Stimulated activated CD4-positive, alpha-beta T cell treated with anti-CD3 and anti-CD28 coated beads, Interleukin-1b, Interleukin-23, amount 100 ng/mL, for 48 hours (primary cell): ENCODE measurements at regions not wholly inside any gene's neighbourhood (a gene's known extent, or its start where the extent isn't known, plus 50 kb on each side); places are given as distances from the start of the nearest gene placed in this dataset.
"Not testable (repeated sequence)": the region's sequence is repeated elsewhere in the genome, so short reads cannot be mapped to it uniquely, and the experiment has no call there.

Experiments
- DNase-seq: peaks from one replicate; pipeline ENCODE4 v3.0.0-alpha.2; 2020

GRCh38 chr5:93359296-93359959, 221.6 kb downstream of the NR2F1-AS1 start:
- DNase-seq: no peak

- DNase-seq: no peak
Measured at GRCh38 chr5:93358176-93358575, 222.8 kb downstream of the NR2F1-AS1 start.

- DNase-seq: no peak
Measured at GRCh38 chr5:93357686-93358085, 223.3 kb downstream of the NR2F1-AS1 start.

DNA sequence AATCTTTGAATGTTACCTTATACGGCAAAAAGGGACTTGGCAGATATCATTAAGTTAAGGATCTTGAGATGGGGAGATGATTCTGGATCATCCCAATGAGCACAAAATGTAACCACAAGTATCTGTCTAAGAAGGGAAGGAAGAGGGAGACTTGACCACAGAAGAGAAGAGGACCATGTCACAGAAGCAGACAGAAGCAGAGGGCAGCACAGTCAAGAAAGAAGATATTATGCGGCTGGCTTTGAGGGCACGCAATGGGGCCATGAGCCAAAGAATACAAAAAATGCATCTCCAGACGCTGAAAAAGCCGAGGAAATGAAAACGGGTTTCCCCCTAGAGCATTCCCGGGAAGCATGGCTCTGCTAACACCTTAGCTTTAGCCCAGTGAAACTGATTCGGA, 225.3 kb downstream of the NR2F1-AS1 start:
- DNase-seq: no peak

- DNase-seq: no peak
Measured at GRCh38 chr5:93352186-93352585, 228.8 kb downstream of the NR2F1-AS1 start.

GRCh38 chr5:93349613-93350012, 231.4 kb downstream of the NR2F1-AS1 start:
- no peak for DNase-seq

GRCh38 chr5:93348231-93348630, 232.8 kb downstream of the NR2F1-AS1 start:
- DNase-seq: no peak

GRCh38 chr5:93346850-93347249, 234.2 kb downstream of the NR2F1-AS1 start:
- DNase-seq: not testable (repeated sequence)

DNA sequence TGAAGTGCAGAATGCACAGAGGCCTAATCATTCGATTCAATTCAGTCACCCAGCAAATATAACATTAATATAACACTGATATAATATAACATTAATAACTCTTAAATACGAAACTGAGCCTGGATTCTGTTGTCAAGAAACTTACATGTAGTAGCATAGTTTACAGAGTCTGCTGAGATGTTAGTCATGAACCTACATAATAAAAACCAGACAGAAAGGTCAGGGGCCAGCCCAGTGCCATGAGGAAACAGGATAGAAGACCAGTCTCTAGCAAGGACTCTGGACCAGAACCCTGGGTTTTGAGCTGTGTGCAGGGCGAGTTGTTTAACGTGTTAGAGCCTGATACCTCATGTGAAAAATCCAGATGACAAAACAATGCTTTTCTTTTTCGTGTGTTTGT, 234.7 kb downstream of the NR2F1-AS1 start:
- no peak for DNase-seq

- no peak for DNase-seq
Measured at GRCh38 chr5:93343570-93343969, 237.4 kb downstream of the NR2F1-AS1 start.

- no peak for DNase-seq
Measured at GRCh38 chr5:93342563-93343061, 238.4 kb downstream of the NR2F1-AS1 start.

DNA sequence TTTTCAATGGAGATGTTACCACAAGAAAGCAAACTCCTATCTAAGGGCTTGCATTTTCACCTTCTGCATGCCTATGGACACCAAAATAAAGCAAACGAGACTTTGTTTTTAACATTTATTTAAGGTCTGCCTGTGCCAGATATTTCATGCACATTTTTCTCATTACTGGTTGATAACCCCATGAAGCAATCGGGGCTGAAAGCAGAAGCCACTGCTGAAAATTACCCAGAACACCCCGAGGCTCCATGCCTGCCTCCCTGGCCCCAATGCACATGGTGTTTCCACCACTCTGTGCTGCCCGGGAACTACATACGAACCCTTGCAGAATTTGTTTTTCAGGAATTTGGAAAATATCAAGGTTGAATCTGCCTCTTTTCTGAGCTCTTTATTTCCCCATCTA, 240.1 kb downstream of the NR2F1-AS1 start:
- no peak for DNase-seq

DNA sequence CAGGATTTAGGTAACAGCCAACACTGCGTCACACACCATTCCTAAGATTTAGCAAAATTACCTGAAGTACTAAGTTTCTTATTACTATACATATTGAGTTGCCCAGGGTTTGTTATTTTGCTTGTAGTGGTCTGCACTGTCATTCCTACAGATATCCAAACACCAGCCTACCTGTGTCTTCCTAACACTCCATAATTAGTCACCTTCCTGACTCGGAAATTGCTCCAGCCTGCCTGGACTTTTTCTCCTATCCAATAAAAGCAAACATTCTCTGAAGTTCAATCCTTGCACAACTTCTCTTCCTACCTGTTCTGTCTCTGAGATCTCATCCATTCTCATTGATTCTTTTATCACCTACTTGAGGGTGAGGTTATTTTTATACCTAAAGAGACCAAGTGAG, 243.9 kb downstream of the NR2F1-AS1 start:
- no peak for DNase-seq

DNA sequence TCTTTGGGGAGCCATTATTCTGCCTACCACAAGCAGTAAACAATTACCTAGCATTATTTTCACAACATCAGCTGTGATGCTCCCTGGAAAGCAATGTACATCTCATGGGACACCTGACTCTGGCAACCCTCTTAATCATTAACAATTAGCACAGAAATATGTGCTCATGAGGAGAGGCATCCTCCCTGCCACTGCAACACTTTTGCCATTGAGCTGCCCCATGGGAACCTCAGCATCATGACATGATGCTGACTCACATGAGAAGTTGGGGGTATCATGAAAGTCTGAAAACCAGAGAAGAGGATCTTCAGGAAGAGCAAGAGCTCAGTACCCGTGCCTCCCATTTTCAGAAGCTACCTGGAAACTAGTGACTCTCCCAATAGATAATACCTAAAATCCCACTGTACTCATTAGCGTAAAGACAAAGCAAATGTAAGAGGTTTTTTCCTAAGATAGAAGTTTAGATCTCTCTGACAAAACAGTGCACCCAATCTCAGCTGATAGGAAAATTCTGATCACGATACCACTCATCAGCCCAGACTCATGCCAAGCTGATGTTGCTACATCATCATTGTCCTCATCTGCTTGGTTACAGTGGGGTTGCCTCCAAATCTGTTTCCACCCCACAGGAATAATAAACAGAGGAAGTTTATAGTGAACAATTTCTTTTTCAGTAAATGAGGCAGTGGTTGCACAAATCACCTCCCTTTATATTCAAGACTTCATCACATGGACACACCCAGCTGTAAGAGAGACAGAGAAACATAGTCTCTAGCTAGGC, 244.5 kb downstream of the NR2F1-AS1 start:
- DNase-seq: no peak

DNA sequence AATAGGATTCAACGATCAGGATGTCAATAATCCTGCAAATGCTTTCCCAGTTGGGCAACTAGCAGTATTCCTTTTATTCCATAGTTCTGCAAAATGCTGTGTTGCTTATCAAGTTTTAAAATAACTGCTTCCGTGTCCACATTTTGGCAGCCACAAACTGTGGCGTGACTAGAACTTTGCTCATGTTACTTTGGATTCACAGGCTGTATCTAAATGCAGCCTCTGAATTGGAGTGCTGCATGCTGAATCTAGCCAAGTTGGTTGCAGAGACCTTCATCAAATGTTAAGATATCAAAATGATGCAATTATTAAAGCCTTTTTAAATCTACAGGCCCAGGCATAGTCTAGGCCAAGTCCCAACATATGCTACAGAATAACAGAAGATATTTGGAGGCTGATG, 249.2 kb downstream of the NR2F1-AS1 start:
- no peak for DNase-seq

- no peak for DNase-seq
Measured at GRCh38 chr5:93331241-93331640, 249.8 kb downstream of the NR2F1-AS1 start.

GRCh38 chr5:93330506-93330905, 250.5 kb downstream of the NR2F1-AS1 start:
- no peak for DNase-seq

DNA sequence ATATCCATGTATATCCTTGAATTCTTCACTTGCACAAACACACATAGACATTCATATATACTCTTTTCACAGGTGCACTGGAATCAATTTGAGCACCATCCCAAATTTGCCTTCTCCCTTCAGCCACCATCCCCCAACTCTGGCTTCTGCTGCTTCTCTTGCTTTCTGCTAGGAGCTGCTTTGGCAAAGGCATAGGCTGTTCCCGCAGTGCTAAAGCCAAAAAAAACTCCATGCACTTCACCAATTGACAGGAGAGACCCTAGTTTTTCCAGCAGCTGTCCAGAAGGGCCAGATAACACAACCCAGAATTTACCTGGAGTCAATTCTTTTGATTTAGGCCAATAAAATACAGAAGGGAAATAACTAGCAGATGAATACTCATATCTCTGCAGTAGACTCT, 251.3 kb downstream of the NR2F1-AS1 start:
- DNase-seq: no peak

DNA sequence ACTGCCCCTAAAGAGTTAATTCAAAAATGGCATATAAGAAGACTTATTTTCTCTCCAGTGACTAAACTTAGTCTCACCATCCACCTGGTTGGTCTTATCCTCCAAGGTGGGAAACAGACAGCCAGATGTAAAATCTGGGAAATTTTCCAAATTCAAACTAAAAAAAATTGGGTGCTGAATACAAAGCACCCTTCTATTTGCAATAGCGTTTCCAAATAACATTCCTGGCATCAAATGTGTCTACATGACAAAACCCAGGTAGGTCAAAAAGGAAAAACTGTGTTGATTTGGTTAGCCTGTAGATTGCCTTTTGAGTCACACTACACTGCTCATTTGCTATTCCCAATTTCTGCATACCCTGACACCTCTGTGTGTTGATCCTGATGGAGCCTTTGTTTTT, 252.2 kb downstream of the NR2F1-AS1 start:
- no peak for DNase-seq

GRCh38 chr5:93327605-93328004, 253.4 kb downstream of the NR2F1-AS1 start:
- DNase-seq: no peak

GRCh38 chr5:93325946-93326345, 255.1 kb downstream of the NR2F1-AS1 start:
- DNase-seq: no peak

DNA sequence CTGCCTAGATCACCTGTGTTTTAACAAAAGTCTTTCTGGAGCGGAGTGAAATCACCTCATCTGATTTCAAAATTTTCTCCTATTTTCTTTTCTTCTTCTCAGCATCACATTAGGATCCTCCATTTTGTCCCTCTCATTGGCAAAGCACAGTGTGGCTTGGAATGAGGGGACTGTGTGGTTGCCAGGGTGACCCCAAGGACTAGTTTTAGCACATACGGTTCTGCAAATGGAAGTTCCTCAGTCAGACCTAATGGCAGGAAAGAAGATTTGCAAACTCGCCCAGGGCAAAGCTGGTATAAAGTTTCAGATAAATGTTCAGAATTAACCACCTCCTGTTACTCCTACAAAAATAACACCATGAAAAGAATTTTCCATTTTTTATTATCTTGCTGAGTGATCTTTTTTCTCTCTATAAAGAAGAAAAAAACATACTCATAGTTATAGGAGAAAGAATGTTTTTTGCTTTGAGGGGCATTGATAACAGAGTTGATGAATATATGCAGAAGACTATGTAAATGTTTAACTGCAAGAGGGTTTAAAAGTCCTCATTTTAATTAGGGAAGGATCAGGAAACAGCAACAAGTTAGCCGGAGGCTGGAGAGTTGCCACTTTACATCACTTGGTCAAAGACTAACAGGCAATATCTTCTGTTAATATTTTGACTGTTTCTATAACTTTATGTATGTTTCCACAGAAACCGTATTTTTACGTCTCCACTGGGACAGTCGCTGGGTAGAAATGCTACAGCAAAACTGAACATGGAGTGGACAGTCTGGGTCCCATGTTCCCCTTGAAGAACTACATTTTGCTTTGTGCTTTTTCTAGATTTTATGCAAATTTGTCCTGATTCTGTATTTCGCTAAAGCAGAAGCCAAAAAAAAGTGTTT, 257.8 kb downstream of the NR2F1-AS1 start:
- no peak for DNase-seq

DNA sequence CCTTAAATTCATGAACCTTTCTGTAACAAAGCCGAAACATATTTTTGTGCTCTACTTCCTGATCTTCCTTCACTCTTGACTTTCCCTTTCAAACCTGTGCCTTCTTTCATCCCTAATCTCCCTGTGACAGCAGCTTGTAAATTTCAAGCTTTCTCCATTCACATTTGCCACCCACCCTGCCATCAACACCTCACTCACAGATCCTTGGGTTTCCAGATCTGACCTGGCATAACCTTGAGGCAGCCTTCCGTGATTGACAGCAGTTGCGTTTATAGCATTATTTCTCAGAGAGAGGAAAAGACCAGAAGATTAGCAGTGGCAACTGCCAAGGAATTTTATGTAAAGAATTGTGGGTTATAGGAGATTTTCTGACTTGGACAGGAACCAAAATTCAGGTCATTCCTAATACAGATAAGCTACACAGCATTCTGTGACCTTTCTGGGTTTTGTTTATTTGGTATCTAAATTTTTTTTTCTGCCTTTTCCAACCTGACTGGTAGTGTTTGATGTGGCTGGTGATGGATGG, 260.0 kb downstream of the NR2F1-AS1 start:
- DNase-seq: no peak
